Fibroblast of mammary gland (primary cell): ENCODE measurements at regions not wholly inside any gene's neighbourhood (a gene's known extent, or its start where the extent isn't known, plus 50 kb on each side); places are given as distances from the start of the nearest gene placed in this dataset.

Experiments
- DNase-seq: peaks from one replicate; pipeline ENCODE4 v3.0.0-alpha.2; 2010; ENCODE audit warnings: low read depth
- H3K4me3 ChIP-seq: 2 replicates; pipeline ENCODE4 v1.5.1; 2011; ENCODE audit warnings: low read depth, mild to moderate bottlenecking, low read length, moderate library complexity; ENCODE audit not compliant: control insufficient read depth
- CTCF ChIP-seq: conservative IDR thresholded peaks from 2 replicates; pipeline ENCODE4 v1.5.1; 2011; ENCODE audit warnings: low read depth, low read length, inconsistent platforms; ENCODE audit not compliant: control insufficient read depth, insufficient read depth

- no peak for TF ChIP-seq CTCF
- DNase-seq, result no peak
Observed at GRCh38 chr6:120569714-120570113, 764.6 kb downstream of the TBC1D32 start.

GRCh38 chr6:120564779-120565178 lies 769.5 kb downstream of the TBC1D32 start:
- DNase-seq, result no peak
- H3K4me3 ChIP-seq, result no peak overlapping the region
- TF ChIP-seq CTCF, result no peak

More at GRCh38 chr6:120569714-120570113, 764.6 kb downstream of the TBC1D32 start:
- no peak overlapping the region for H3K4me3 ChIP-seq

GRCh38 chr6:120558294-120558693 lies 776.0 kb downstream of the TBC1D32 start:
- TF ChIP-seq CTCF, result no peak
- H3K4me3 ChIP-seq, result no peak overlapping the region
- no peak for DNase-seq

- DNase-seq, result no peak
- TF ChIP-seq CTCF, result no peak
- no peak overlapping the region for H3K4me3 ChIP-seq
Observed at GRCh38 chr6:120557554-120557953, 776.7 kb downstream of the TBC1D32 start.

- no peak overlapping the region for H3K4me3 ChIP-seq
- no peak for TF ChIP-seq CTCF
- no peak for DNase-seq
Observed at GRCh38 chr6:120556491-120556890, 777.8 kb downstream of the TBC1D32 start.

GRCh38 chr6:120553353-120553752 lies 780.9 kb downstream of the TBC1D32 start:
- H3K4me3 ChIP-seq, result no peak overlapping the region
- no peak for DNase-seq
- no peak for TF ChIP-seq CTCF

GRCh38 chr6:120545353-120545752 lies 788.9 kb downstream of the TBC1D32 start:
- no peak overlapping the region for H3K4me3 ChIP-seq
- no peak for TF ChIP-seq CTCF
- DNase-seq, result no peak
